Activated T-cell treated with anti-CD3 and anti-CD28 coated beads for 48 hours (primary cell): ENCODE measurements at regions not wholly inside any gene's neighbourhood (a gene's known extent, or its start where the extent isn't known, plus 50 kb on each side); places are given as distances from the start of the nearest gene placed in this dataset.

Experiments
- DNase-seq: peaks from one replicate; pipeline ENCODE4 v3.0.0-alpha.2; 2020; ENCODE audit warnings: low read depth

DNA sequence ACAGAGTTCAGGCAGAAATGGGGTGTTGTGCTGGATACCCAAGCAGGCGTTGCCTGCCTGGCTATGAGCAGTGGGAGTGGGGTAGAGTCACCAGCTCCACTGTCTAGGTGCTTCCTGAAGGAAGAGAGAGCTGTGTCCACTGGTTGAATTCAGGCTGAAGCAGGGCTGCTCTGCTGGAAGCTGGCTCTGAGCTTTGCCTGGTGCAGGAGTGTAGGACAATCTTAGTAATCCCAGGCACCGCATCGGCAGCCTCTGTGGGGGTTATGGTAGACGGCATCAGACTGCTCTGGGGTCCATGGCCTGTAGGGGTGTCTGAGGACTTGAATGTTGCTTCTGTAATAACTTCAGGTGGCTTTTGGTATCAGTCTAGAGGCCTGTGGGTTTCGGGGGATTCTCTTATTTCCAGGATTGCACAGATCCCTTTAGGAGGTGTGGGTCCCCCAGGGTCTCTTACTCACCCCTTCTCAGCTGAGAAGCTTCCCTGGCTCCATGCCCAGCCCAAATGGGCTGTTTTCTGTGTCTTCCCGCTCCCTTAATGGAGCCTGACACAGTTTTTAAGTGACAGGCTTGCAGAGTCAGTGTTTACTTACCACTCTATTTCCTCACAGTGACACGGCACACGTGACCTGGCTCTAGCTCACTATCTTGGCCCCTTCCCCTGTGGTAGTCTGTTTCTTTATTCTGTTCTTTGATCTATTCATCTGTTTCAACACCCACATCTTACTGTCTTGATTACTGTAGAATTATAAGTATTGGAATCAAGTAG, 644.3 kb downstream of the CBLN2 start:
- DNase-seq: no peak

DNA sequence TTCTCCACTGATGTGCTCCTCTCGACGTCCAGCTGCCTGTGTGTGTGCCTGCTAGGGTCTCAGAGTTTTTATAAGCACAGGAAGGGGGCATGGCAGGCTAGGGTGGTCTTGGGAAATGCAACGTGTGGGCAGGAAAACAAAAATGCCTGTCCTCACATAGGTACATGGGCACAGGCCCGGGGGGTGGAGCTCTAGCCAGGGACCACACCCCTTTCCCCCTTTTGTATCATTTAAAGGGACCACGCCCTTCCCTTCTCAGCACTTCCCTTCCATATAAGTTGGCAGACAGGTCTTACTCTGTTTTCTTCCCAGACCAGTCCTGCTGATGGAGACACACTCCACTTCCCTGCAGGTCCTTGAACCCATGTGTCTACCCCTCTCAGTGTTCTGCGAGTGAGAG, 645.0 kb downstream of the CBLN2 start:
- DNase-seq: no peak

DNA sequence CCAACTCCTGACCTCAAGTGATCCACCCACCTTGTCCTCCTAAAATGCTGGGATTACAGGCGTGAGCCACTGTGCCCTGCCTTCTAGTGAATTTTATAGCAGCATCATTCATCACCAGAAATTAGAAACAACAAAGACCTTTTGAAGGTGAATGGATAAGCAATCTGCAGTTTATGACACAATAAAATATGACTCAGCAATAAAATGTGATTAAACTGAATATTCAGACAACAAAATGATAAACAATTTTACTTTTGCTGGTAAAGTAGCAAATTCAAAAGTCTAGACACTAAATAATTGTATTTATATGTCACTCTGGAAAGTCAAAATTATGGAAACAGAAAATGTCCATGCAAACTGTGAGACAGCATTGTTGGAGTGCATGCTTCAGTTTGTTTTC, 656.6 kb downstream of the CBLN2 start:
- no peak for DNase-seq

DNA sequence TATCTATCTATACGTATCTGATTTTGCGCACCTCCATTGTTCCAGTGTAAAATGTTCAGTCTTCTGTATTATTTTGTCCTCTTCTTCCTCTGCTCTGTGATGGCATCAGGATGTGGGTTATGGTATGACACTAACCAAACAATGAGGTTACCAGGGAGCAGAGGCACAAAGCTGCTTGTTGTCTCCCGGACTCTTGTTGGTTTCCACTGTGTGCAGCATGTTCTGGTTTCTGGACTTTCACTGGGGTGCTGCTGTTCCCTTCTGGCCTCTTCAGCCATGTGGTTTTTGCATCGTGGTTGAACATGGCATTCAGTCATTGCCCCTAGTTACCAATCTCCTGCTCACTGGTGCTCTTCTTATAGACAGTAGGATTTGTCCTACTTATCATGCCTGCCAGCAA, 665.9 kb downstream of the CBLN2 start:
- DNase-seq: no peak

DNA sequence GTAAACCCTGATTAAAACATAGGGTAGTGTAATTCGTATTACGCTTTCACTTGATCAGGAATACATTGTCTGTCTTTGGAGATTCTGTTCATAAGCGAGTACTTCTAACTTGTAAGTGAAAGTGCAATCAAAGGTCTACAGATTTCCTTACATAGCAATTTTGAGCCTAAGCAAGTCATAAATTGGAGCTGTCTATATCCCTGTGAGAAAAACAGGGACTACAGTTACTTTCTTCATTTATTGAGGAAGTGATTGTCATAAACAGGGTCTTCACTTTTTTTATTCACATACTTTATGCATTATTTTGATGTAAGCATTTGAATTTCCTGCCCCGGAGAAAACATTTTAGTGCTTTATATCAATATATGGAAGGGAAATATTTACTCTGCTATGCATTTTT, 670.4 kb downstream of the CBLN2 start:
- DNase-seq: no peak

DNA sequence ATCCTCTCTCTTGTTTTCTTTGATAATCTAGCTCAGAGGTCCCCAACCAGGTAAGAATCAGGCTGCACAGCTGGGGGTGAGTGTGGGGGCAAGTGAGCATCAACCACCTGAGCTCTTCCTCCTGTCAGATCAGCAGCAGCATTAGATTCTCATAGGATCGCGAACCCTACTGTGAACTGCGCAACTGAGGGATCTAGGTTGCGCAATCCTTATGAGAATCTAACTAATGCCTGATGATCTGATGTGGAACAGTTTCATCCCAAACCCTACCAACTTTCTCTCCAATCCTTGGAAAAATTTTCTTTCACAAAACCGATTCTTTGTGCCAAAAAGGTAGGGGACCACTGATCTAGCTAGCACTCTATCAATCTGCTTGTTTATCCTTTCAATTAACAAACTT, 678.3 kb downstream of the CBLN2 start:
- DNase-seq: no peak

DNA sequence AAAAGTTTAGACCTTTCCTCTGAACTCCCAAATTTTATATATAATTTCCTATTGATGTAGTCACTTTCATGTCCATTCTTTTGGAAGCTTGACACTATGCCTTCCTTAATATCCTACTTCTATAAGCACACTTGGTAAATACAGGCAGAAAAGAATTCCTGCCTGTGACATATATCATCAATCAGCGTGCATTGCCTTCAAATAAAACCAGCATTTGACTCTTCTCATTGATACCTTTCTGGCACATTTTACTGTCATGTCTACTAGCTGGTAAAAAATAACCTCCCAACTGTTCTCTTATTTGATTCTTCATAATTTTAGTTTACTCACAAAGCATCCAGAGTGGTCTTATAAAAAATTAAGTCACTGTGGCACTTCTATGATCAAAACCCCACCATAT, 693.5 kb downstream of the CBLN2 start:
- DNase-seq: no peak

DNA sequence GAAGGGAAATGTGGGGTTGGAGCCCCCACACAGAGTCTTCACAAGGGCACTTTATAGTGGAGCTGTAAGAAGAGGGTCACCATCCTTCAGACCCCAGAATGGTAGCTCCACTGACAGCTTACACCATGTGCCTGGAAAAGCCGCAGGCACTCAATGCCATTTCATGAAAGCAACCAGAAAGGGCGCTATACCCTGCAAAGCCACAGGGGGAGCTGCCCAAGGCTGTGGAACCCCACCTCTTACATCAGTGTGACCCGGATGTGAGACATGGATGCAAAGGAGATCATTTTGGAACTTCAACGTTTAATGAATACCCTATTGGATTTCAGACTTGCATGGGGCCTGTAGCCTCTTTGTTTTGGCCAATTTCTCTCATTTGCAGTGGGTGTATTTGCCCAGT, 694.7 kb downstream of the CBLN2 start:
- no peak for DNase-seq

DNA sequence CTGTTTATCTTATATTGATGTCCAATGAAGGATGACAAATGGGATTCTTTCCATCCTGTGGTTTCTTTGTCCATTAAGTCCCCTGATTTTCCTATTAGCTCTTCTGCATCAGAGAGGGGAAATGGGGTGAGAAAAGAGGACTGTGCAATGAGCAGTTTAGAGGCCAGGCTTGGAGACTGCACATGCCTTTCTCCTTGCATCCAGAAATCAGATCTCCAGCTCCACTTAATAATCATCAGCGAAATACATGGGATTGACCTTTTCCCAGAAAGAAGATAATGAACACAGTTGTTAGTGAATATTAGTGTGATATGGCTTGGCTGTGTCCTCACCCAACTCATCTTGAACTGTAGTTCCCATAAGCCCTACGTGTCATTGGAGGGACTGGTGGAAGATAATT, 697.4 kb downstream of the CBLN2 start:
- DNase-seq: no peak

DNA sequence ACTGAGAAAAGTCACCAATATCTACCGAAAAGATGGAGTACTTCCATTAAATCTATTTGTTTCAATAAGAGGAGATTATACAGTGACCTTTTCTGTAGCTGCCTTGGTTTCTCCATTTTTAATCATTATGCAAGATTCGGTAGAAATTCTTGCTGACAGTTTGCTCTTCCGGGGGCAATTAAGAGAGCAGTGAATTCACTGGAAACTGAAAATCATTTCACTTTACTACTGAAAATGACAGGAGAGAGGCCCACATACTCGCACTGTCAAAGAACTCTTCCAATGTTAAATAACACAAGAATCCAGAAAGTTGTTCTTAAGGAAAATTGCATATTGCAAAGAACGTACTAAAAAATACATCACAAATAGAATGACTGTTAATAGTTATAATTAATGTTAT, 699.3 kb downstream of the CBLN2 start:
- DNase-seq: no peak

DNA sequence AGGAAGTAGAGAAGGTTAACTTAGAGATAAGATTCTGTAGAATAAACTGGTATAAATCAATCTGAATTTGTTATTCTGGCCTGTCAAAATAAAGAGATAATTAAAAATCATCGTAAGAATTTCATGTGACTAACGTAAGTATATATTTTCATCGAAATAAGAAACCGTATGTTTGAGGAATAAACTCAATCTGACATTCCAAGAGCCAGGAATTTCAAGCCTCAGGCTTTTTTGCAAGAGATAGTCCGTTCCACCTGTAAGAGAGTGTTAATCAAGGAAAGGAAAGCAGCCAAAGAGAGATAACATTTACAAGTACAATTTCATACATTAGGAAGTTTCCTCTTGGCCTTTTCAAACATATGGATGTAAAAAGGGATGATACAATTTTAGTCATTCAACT, 701.5 kb downstream of the CBLN2 start:
- DNase-seq: no peak

DNA sequence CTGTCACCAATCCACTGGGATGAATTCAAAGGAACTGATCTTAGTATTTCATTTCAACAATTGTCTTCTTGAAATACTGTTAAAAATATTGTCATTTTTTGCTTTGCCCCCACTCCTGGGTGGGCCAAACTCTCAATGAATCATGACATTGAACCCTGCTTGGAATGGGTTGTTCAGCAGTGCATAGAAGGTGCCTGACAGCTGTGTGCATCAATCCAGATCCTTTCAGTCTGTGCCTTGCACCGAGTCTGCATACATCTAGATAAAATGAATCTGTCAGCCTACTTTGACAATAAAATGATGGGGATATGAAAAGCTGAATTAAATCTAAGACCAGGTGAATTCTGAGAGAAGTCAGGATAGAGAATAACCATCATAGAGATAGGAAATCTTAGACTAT, 706.6 kb downstream of the CBLN2 start:
- no peak for DNase-seq

DNA sequence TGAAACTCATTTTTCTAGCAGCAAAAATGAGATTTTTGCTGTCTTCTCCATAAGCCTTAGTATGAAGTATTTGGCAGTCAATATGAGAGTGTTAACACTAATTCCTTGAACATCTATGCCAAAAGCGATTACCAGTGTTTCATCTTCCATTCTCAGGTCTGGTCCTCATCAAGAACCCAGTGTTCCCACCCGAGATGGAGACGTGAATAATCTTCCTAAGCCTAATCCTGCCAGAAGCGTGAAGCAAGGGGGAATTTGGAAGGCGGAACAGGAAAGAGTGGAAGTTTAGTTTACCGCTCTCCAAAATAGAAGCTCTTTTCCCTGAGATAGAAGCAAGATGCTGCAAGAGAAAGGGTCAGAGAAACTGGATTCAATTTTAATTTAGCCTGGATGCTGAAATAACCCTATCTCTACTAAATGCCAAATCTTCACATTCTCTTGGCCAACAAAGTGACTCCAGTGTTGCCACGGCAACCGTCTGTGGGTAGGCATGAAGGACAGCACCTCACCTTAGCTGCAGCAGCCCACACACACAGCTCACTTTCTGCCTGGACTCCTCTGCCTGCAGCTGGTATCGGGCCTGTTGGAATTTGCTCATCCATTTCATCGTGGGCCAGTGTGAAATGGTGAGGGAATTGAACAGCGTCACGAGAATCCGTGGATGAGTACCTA, 711.1 kb downstream of the CBLN2 start:
- no peak for DNase-seq

DNA sequence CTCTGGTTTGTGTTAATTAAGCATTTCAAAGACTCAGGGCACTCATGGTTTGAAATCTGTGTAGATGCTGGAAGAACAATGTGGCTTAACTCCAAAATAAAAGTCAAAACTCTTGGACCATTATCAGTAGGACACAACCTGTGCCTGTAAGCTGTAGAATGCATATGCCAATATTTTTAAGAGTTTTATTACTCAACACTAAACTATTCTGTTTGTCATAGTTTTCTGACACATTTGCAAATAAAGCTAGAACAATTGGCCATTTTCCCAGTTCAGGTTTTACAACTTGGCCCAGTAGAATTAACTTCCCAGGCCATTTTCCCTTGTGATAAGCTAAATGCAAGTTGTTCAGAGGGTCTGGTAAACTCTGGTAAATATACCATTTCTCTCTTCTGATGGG, 713.1 kb downstream of the CBLN2 start:
- no peak for DNase-seq

DNA sequence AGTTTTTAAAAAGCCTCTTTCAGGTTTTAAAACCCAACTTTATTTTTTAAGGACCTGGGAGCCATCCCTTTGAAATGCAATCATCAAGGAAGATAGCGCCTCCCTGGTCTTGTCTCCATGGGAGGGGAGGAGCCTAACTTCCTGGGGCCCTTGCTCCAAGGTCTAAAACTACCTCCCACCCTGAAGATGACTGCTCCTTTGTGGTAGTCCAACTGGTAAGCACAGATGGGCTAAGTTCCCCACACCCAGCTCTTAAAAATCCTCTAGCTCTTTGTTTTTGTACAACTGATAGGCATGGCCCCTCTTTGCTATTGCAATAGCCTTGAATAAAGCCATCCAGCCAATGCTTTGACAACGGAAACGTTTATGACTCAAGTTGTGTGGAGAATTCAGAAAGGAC, 716.8 kb downstream of the CBLN2 start:
- no peak for DNase-seq

DNA sequence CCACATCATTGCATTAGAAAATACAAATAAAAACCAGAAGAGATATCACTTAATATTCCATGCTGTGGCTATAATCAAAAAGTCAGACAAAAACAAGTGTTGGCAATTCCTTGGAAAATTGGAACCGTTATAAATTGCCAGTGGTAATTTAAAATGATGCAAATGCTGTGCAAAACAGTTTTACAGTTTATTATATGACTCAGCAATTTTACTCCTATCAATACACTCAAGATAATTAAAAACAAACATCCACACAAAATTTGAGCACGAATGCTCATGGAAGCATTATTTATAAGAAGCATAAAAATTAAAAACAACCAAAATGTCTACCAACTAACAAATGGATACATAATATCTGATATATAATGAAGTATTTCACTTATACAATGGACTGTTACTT, 728.8 kb downstream of the CBLN2 start:
- no peak for DNase-seq

DNA sequence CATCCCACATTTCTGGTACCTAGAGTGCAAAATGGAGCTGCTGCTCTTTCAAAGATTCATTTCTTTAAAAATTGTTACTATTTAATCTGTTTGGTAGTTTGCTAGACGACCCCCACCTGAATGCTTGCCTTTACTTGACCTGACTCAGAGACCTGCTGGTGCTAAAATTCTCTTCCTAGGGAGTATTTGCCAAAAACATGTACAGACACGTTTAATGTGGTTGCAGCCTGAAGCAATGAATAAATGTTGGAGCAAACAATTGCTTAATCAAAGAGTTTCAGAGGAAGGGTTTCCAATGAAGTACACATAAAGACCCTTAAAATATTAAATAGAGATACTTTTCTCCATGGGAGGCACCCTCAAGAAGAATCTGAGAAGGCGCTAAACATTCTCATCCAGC, 734.4 kb downstream of the CBLN2 start:
- DNase-seq: no peak

DNA sequence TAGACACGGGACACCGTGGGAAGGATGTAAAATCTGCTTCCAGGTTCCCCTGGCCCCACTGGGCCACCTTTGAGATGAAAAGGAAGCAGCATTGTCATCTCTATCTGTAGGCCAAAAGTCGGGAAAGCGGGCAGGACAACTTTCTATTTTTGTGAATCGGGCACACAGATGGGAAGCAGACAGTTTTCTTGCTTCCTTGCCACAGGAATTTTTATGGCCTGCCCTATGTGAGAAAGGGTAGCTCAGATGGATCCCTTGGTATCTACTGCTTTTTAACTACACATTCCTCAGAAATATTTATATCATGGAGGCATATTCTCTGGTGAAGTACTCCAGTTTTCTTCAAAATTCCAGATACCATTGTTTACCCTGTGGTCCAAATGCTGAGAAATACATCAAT, 735.5 kb downstream of the CBLN2 start:
- no peak for DNase-seq

DNA sequence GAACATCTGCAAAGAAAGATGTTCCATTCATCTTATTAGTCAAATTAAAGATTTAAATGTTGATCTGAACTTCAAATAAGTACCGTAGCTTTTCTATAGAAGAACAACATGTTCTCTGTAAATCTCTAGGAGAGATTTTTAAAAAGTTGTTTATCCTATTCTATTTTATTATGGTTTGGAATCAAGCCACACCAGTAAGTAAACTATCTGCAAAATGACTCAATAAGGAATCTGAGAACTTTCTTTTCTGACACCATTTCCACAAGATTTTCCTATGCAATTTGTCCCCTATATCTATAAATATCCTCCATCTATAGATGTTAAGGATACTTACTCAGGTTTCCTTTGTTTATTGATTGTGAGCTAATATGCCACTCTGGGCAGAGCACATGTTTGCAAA, 736.6 kb downstream of the CBLN2 start:
- no peak for DNase-seq

DNA sequence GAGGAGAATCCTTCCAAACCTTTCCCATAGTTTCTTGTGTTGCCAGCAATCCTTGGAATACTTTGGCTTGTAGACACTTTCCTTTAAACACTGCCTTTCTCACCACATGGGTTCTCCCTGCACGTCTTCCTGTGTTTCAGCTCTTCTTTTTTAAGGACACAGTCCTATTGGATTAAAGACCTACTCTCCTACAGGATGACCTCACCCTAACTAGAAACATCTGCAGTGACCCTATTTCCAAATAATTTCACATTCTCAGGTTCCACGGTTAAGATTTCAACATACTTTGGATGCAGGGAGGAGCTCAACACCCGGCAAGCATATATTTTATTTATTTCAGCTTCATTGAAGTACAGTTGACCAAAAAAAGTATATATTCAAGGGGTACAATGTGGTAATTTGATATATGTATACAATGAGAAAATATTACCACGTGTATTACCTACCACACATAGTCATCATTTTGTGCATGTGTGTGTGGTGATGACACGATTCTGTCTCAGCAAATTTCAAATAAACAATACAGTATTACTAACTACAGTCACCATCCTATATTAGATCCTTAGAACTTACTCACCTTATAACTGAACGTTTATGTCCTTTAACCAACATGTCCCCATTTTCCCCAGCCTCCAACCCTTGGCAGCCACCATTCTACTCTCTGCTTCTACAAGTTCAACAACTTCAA, 745.0 kb downstream of the CBLN2 start:
- no peak for DNase-seq

DNA sequence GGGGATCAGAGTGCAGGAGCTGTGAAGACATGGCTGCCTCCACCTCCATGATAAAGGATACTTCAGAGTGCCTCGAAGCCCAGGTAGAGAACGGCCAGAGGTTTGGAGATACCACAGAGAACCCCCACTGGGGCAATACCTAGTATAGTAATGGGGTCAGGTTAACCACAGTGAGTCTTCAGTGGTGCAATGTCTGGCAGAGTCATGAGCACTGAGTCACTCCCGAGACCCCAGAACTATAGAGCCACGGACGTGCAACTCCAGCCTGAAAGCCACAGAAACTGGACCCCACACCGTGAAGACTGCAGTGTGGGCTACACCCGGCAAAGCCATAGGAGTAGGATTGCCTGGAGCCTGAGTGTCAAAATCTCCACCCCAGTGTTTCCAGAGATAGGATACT, 746.6 kb downstream of the CBLN2 start:
- no peak for DNase-seq

DNA sequence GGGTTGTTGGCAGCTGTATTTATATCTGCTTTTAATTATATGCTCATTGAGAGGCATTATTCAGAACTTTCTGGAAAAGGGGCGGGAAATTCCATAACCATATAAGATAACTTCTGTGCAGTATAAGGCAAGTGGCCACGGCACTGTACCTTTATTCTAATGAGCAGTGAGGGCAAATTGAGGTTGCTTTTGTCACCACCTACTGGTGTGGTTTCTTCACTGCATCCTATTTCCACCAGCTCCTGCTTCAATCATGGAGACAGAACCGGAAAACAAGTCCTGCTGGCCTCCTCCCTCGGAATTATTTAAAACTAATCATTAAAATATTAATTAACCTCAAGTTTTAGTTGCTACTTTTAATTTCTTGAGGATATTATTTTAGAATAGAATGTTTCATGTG, 759.4 kb downstream of the CBLN2 start:
- DNase-seq: no peak

DNA sequence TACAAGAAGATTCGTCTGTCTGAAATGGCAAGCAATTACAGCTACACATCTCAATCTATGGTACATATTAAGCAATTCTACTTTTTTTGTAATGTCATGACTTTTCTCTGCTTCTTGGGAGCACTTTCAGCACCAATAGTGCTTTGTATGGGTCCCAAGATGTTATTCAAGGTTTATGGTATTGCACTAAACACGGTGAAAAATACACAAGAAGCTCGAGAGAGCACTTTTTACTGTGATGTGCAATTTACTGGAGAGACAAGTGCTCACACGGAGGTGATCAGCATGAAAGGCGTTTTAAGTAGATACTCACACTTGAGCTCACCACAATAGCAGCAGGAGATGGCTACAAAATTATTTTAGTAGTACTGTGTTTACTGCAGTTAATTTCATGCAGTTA, 783.6 kb downstream of the CBLN2 start:
- no peak for DNase-seq

DNA sequence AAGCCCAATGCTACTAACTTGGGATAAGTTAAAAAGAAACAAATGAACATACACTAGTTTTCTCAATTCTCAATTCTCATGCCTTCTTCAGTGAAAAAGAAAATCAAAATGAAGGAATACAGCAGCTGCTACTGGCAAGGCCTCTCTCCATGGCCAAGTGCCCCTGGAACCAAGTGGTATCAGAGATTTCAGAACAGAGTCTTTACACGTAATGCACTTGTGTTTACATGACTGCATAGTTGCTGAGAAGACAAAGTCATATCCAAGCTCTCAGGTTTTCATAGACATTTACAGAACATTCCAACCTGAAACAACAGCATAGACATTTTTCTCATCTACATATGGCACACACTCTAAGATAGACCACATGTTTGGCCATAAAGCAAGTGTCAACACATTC, 789.9 kb downstream of the CBLN2 start:
- DNase-seq: no peak
